Right forelimb (tissue), 1 donor: ENCODE measurements at regions not wholly inside any gene's neighbourhood (a gene's known extent, or its start where the extent isn't known, plus 50 kb on each side); places are given as distances from the start of the nearest gene placed in this dataset.

Experiments used
- DNase-seq: peaks from one replicate; pipeline ENCODE4 v3.0.0-alpha.2; 2018

GRCh38 chr10:2850202-2850601 lies 217.1 kb upstream of the PFKP start:
- no peak for DNase-seq

DNA sequence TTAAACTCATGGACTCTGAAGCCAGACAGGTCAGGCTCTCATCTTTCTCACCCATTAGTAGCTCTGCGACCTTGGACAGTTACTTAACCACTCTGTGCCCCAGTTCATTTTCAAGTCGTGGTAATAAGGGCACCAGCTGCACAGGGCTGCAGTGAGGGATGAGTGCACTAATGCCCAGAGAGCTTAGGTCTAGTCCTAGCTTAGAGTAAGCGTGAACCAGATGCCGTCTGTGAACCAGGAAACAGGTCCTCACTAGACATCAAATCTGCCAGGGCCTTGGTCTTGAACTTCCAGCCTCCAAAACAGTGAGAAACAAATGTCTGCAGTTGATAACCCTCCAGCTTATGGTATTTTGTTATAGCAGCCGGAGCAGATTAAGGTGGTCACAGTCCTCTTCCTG lies 222.4 kb upstream of the PFKP start:
- DNase-seq: no peak

DNA sequence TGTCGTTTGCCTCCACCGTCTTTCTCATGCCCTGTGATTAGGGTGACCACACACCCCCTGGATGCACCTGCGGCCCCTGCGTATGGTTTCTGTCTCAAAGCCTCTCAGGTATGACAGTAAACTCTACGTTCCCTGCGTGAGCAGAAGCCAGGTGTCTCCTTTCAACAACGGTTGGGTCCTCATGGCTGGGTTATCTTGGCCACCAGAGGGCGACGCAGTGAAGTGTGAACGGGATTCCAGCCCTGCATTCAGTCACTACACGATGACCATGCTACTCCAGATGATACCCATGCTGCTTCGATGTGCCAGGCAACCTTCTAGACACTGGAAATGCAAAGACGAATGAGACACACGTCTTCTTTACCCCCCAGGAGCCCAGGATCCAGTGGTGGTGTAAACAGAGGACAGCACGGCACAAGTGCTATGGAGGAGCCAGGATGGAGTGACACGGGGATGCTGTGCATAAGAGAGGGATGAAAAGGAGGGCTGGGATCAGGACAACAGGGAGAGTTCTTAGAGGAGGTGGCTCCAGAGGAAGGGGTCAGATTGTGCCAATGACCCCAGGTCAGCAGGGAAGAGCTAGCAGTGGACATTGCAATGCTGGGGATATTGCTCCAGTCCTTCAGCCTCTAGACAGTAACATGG lies 228.1 kb upstream of the PFKP start:
- DNase-seq: no peak

GRCh38 chr10:2837674-2838073 lies 229.7 kb upstream of the PFKP start:
- no peak for DNase-seq

DNA sequence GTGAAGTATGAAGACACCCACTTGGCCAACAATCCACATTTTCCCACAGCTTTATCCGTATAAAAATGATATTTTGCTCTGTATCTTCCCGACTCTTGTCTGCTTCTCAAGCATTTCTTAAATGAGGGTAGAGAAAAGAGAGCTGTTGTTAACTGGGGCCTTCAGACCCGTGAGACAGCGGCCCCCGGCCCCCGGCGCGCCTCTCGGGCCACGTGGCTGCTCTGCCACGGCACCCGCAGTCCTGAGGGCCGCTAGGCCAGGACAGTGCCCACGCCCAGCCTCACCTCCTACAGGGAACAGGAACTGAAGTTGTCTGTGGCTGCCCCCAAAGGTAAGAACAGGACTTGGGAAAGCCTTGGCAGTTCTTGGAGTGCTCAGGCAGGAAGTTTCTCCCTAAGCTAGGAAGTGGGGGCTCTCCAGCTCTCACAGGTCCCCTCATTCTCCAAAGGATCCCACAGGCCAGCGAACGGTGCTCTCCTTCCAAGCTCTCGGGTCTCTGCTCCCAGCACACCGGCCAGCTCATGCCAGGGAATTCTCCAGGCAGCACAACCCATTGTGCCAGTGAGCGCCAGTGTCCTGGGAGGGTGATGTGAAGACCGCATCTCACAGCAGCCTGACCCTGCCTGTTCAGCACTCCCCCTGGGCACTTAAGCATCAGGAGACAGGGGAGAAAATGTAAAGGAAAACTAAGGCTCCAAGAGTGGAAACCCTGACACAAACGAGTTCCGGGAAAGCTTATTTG lies 230.3 kb upstream of the PFKP start:
- DNase-seq: no peak

DNA sequence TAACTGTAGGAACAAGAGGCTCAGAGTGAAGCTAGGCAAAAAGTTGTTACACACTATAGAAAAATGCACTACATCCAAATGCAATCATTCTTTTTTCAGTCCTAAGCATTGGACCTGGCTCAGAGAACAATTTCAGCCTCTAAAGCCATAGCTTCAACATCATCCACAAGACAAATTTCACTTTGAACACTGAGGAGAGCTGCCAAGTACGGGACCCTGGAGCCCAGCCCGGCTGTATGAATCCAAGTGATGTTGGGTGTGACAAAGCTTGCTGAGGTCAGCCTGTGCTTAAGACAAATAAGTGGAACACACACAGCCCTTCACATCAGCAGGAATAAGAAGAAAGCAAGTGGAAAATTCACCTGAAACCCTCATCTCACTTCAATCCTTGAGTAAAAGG lies 233.1 kb upstream of the PFKP start:
- peak; percentile 53 for DNase-seq

DNA sequence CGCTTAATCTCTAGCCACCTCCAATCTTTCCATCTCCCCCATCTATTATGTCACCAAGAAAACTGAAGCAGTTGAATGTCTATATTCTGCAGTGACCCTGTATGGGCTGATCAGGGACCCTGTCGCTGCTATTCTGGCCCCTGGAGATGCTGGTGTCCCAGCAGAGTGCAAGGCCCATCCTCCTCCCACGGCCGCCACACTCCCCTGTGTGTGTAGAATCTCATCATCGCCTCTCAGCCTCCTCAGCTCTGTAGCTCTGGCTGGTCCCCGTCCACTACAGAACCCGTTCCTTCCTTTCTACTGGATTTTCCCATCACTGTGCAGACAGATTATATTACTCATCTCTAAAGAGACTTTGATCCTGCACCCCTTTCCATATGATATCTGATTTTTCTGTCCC lies 235.8 kb upstream of the PFKP start:
- no peak for DNase-seq

- no peak for DNase-seq
These were observed 238.6 kb upstream of the PFKP start for GRCh38 chr10:2828741-2829140.

DNA sequence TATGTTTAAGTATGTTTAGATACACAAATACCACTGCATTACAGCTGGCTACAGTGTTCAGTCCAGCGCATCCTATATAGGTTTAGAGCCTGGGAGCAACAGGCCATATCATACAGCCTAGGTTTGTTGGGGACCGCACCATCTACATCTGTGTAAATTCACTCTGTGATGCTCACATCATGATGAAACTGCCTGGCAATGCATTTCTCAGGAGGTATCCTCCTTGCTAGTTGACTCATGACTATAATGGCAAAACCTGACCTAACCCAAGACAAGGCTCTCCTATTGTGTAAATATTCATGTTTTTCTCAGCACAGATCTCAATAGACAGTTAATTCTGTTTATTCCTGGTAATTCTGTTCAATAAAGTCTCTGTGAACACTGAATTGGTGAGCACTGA lies 240.7 kb upstream of the PFKP start:
- no peak for DNase-seq

- DNase-seq: no peak
These were observed 241.5 kb upstream of the PFKP start for GRCh38 chr10:2825841-2826240.

GRCh38 chr10:2817940-2818636 lies 249.3 kb upstream of the PFKP start:
- DNase-seq: no peak

GRCh38 chr10:2813693-2814092 lies 253.7 kb upstream of the PFKP start:
- DNase-seq: no peak

DNA sequence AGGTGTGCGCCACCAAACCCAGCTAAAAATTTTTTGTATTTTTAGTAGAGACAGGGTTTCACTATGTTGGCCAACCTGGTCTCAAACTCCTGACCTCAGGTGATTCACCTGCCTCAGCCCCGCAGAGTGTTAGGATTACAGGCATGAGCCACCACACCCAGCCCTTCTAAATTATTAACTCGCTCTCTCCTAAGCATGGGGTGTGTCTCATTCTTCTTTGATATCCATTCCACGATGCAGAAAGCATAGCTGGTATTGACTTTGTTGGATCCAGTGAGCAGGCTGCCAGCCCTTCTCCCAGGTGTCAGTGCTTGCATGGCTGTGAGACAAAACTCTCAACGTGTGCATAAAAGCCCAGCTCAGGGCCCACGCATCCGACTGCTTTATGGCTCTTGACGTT lies 254.1 kb upstream of the PFKP start:
- no peak for DNase-seq

GRCh38 chr10:2812631-2813030 lies 254.7 kb upstream of the PFKP start:
- DNase-seq: no peak

- no peak for DNase-seq
These were observed 267.2 kb upstream of the PFKP start for GRCh38 chr10:2800178-2800577.

DNA sequence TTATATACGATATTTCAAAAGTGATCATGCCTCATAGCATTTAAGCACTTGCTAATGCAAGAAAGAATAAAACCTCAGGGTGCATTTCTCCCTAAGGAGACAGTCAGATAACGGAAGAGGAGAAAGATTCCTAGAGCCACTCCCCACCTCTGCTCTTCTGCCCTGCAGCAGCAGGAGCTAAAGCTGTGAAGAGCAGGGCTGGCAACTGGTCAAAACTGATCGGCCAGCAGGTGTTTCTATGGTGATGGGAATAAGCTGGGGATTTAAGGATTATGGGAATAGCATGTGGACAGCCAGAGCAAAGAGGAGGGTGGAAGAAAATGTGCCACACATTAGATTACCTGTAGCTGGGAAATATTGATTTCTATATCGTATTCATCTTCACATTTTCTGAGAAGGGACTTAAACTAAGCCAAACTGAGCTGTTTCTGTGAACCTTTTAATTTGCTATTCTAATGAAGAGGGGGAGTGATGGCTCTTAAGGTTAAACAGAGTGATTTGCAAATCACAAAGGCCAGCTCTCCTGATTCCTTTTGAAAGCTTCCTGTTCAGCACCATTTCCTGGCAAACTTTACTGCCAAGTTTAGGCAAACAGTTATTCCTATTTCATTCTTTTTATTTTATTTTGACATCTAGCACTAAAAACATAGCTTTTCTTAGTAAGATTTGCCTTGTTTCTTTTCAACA lies 268.9 kb upstream of the PFKP start:
- DNase-seq: no peak

- DNase-seq: no peak
These were observed 275.4 kb upstream of the PFKP start for GRCh38 chr10:2791774-2792443.

DNA sequence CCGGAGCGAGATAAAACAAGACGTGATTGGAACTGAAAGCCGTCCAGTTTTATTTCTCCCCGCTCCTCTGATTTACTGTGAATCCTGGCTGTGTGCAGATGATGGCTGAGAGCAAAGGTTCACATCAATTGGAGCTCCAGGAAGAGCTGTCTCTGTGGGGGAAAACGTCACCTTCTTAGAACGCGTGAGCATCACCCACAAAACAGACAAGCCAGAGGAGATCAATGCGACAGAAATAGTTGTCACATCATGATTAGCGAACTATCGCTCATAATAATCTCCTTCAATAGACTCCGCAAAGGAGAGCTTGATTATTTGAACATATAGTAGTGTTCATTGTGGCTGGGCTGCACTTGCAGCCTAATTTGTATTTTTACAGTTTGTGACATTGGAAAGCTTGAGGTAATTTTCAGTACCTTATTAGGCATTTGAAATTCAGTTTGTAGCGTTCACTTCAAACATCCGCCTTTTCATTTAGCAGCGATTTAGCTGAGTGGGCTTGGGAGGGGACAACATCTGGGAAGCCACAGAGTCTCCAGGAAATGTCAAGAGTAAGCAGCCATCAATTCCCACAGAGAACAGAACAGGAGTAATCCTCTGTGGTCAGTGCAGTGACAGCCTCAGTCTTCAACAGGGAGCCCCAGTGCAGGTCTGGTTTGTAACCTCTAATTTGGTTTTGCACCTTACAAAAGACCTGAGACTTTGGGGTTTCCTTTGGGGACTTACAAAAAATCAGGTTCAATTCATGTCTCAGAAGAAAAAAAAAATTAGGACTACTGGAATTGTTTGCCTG lies 276.8 kb upstream of the PFKP start:
- no peak for DNase-seq

- no peak for DNase-seq
These were observed 281.1 kb upstream of the PFKP start for GRCh38 chr10:2786251-2786650.

DNA sequence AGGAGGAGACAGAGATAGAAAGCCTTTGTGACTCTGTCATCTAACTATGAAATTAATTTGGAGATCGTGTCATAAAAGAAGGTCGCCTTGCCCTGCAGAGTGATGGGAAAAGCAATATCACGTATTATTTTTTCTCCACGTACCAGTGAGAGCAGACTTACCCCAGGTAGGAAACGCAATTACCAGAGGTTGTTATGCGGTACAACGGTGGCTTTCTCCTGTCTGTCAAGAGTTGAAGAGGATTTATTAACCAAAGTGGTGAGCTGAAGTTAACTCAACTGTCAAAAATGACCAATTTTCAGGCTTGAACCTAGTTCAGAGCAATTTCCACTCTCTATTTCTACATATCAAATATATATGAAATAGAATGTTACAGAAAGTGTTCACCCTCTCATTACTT lies 282.6 kb upstream of the PFKP start:
- no peak for DNase-seq

DNA sequence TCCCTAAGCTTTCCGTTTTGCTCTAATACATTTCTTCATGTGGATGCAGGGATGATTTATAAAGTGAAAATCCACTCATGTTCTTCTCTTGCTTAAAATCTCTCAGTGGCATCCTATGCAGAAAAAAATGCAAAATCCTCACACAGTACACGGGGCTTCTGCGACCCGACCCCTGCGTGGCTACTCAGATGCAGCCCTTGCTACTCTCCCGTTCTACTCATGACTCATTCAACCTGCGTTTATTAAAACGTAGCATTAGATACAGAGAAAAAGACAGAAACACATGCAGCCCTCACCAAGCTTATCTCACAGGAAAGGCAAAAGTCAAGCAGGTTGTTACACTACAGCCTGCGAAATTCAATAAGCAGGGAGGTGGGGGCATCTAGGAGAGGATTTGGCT lies 284.4 kb upstream of the PFKP start:
- no peak for DNase-seq

- no peak for DNase-seq
These were observed 285.1 kb upstream of the PFKP start for GRCh38 chr10:2782265-2782664.
